ENCODE measurements at regions not wholly inside any gene's neighbourhood (a gene's known extent, or its start where the extent isn't known, plus 50 kb on each side); places are given as distances from the start of the nearest gene placed in this dataset.

GRCh38 chr18:2089396-2089795 lies 481.9 kb downstream of the METTL4 start:
- H3K4me3 ChIP-seq (ENCODE audit: low read depth, low read length) = no peak overlapping the region
- no peak for TF ChIP-seq CTCF (IDR thresholded peaks at IDR 0.05; ENCODE audit: borderline replicate concordance, insufficient read depth, low read depth, low read length)

- no peak for TF ChIP-seq CTCF (IDR thresholded peaks at IDR 0.05; ENCODE audit: borderline replicate concordance, insufficient read depth, low read depth, low read length)
- H3K4me3 ChIP-seq (ENCODE audit: low read depth, low read length) = no peak overlapping the region
Observed at GRCh38 chr18:2091937-2092336, 479.4 kb downstream of the METTL4 start.

- no peak overlapping the region for H3K4me3 ChIP-seq (ENCODE audit: low read depth, low read length)
- TF ChIP-seq CTCF (IDR thresholded peaks at IDR 0.05; ENCODE audit: borderline replicate concordance, insufficient read depth, low read depth, low read length) = no peak
Observed at GRCh38 chr18:2096551-2096950, 474.8 kb downstream of the METTL4 start.

- TF ChIP-seq CTCF (IDR thresholded peaks at IDR 0.05; ENCODE audit: borderline replicate concordance, insufficient read depth, low read depth, low read length) = no peak
Observed at GRCh38 chr18:2100694-2101213, 470.6 kb downstream of the METTL4 start.

GRCh38 chr18:2102022-2102421 lies 469.3 kb downstream of the METTL4 start:
- no peak for TF ChIP-seq CTCF (IDR thresholded peaks at IDR 0.05; ENCODE audit: borderline replicate concordance, insufficient read depth, low read depth, low read length)
- H3K4me3 ChIP-seq (ENCODE audit: low read depth, low read length) = no peak overlapping the region

More at GRCh38 chr18:2100694-2101213, 470.6 kb downstream of the METTL4 start:
- H3K4me3 ChIP-seq (ENCODE audit: low read depth, low read length) = no peak overlapping the region

- H3K4me3 ChIP-seq (ENCODE audit: low read depth, low read length) = no peak overlapping the region
- TF ChIP-seq CTCF (IDR thresholded peaks at IDR 0.05; ENCODE audit: borderline replicate concordance, insufficient read depth, low read depth, low read length) = no peak
Observed at GRCh38 chr18:2103299-2103698, 468.0 kb downstream of the METTL4 start.

- no peak overlapping the region for H3K4me3 ChIP-seq (ENCODE audit: low read depth, low read length)
- peak; percentile 87 for TF ChIP-seq CTCF (IDR thresholded peaks at IDR 0.05; ENCODE audit: borderline replicate concordance, insufficient read depth, low read depth, low read length)
Observed at GRCh38 chr18:2104620-2105462, 466.5 kb downstream of the METTL4 start.

Data from GM12875 (cell line).